Activated T-cell treated with anti-CD3 and anti-CD28 coated beads for 4 hours (primary cell): ENCODE measurements at regions not wholly inside any gene's neighbourhood (a gene's known extent, or its start where the extent isn't known, plus 50 kb on each side); places are given as distances from the start of the nearest gene placed in this dataset.

Experiments
- DNase-seq: peaks from one replicate; pipeline ENCODE4 v3.0.0-alpha.2; 2020

GRCh38 chr1:55586771-55587170 is 371.6 kb upstream of the USP24 start:
- no peak for DNase-seq

GRCh38 chr1:55585402-55585792 is 370.2 kb upstream of the USP24 start:
- no peak for DNase-seq

DNA sequence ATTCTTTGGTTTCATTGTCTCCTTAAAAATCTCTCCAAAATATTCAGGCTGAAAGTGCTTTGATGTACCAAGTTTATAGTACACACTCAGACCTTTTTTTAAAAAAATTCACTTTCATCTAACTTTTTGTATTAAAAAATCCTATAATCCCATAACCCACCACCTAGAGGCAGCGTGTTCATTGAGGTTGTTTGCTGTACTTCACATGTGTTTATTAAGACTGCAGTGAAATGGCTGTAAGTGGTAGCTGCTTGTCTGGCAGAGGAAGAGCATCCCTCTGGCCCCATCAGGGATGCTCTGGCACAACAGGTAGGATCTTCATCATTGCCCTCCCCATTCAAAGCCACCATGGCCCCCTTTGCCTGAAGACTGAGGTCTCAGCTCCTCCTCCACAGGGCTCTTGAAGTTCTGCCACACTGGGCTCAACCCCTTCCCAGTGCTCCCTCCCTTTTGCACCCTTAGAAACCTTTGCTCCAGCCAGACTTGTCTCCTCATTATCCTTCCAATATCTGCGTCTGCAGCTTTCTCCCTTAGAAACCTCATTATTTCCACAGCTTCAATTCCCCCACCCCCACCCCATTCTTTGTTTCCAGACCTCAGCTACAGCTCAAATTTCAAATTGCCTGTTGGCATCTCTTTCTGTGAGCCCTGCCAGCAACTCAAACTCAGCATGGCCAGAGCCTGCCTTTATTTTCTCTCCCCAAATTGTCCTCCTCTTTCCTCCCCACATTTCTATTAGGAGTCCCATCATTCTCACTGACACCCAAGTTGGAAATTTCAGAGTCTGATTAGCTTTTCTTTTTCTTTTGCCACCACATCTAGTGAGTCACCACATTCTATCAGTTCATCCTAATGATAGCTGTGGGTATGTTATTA is 369.6 kb upstream of the USP24 start:
- no peak for DNase-seq

DNA sequence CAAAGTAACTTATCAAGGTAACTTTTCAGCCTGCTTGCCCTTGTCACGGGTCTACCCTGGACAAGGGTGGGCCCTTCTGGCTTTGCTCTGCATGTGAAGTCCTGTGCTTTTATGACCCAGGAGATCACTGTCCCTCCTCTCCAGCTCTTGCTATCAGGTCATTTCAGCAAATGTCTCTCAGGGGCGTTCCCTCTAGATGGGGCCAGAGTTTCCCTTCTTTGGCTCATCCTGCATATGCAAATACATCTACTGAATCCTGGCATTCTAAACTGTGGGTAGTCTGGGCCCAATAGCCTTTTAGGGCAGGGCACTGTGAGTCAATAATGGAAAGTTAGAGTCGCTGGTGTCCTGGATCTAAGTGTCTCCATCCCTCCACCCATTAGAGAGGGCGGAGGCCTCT is 366.9 kb upstream of the USP24 start:
- no peak for DNase-seq

DNA sequence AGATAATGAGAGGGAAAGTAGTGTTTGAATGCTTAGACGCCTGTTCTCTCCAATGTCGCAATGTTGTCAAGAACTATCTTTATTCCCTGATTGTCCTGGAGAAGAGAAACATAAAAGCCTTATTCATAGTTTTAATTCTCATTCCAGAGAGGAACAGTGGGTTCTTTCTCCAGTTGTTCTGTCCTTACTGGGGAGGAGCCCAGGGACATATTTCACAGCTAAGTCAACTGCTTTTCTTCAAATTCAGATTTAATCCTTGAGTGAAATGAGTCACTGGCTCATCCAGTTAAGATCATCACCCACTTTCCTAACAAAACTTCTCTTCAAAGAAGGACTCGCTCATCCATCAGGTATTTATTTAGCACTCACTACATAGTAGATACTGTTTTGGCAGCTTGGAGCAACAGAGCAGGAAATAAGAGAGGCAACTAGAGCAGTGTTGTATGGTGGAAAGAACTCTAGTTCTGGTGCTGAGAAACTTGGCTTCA is 365.7 kb upstream of the USP24 start:
- DNase-seq = no peak

GRCh38 chr1:55579332-55580001 is 364.3 kb upstream of the USP24 start:
- DNase-seq = no peak

GRCh38 chr1:55578646-55579045 is 363.5 kb upstream of the USP24 start:
- no peak for DNase-seq

DNA sequence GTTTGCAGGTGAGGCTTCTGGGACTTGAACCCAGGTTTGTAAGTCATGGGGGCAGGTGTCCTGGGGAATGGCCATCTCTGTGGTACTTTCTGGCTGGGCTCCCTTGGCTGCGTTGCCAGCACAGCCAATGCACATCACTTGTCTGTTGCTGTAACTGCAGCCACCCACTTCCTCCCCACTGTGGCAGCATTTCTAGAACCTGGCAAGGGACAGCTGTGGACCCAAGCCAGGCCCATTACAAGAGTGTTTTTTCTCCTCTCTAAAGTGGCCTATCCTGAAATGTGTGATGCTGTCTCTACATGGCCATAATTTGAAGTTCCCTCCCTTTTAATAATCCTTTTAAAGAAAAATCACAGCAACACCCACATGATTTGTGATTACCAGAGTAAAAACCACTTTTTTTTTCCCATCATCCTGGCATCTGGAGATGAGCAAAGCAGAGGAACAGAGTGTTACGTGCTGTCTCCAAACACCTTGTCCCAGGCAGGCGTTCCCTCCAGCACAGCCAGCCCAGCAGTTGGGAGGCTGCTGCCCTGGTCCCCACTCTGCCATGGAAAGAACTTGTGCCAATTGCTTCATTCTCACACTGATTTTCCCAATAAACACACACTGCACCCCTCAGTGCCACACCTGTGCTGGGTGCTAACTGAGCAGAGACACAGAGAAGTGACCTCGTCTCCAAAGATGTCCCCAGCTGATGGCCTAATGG is 360.6 kb upstream of the USP24 start:
- DNase-seq = no peak

DNA sequence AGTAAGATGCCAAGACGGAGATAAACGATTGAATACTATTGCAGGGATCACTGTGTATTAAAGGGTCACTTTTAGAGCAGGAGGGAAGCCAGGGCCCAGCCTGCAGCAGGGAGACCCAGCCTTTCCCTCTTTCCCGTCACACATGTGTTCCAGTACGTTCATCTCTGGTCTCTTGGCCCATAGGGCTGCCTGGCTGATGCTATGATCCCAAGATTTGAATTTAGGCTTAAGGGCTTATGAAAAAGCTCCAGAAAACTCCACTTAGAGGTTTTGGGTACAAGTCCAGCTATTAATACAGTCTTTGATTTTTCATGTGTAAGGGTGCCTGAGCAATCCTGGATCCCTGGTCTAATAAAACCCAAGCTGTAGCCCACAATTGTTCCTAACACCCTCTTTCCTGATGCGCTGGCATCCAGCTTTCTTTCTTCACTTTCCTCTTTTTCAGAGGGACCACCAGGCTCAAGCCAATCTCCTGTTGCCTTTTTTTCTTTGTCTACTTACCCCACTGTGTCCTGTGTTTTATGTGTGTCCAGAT is 359.6 kb upstream of the USP24 start:
- DNase-seq = no peak

GRCh38 chr1:55572878-55573734 is 357.9 kb upstream of the USP24 start:
- no peak for DNase-seq

DNA sequence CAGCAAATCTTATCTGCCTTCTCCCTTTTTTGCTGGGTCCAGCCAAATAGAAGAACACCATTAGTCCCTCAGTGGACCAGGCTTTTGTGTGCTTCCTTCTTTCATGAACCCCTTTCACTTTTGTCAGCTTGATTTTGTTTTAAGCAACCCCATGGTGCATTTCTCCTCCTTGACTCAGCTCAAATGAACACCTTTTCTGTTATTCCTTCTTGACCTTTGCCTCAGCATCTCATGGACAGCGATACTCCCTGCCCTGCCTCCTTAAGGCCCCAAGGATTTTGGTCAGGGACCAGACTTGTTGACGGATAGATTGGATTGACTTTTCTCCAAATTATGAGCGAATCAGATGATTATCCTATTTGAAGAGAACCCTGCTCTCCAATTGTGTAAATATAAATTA is 356.6 kb upstream of the USP24 start:
- DNase-seq = no peak

- DNase-seq = no peak
Measured at GRCh38 chr1:55569417-55569816, 354.3 kb upstream of the USP24 start.

- DNase-seq = no peak
Measured at GRCh38 chr1:55568732-55569131, 353.6 kb upstream of the USP24 start.

DNA sequence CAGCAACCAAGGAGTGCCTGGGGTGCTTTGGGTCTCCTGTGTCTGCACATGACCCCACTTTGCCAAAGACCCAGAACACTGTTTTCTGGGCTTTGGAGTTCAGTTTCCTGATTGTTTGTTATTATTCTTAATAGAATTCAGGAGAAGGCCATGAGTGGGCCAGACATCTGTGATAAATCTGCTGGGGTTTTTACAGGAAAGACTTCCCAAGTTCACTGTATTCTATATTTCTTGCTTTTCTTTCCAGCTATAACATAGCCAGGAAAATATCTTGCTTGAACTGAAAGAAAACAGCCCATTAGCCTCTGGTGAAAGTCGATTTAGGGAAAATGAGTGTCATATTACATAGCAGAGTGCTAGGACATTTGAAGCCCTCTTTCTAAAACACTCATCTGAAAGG is 345.1 kb upstream of the USP24 start:
- DNase-seq = no peak

DNA sequence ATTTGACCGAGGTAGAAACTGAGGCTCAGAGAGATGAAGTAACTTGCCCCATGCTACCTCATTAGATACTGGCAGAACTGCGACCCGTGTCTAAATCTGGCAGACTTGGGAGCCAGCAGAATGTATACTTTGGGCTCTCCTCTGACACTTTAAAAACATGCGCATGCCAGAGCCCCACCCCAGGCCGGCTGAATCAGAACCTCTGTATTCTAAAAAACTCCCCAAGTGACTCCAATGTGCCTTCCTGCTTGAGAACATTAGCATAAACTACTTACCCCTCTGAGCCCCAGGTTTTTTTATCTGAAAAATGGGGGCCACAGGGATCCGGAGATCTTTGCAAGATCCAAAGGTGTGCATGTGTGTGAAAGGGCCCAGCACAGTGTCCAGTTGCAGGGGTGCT is 344.7 kb upstream of the USP24 start:
- DNase-seq = no peak

DNA sequence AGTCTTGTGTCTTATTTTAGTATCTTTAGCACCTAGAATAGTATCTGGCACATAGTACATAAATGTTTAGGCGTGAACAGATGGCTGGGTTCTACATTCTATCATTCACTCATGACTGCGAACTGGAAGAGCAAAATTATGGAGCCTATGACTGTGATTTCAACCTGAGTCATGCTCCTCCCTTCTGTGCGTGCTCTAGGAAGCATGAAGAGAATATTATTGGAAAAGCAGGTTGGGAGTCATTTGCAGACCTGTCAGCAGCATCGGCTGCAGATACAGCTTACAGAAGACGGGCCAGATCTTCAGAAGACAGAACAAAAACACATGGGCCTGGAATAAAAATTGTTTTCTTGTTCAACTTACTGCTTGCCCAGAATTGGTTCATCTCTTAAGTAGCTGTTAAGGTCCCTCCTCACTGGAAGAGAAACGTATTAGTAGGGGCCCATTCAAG is 344.0 kb upstream of the USP24 start:
- no peak for DNase-seq

- no peak for DNase-seq
Measured at GRCh38 chr1:55558515-55558914, 343.4 kb upstream of the USP24 start.

DNA sequence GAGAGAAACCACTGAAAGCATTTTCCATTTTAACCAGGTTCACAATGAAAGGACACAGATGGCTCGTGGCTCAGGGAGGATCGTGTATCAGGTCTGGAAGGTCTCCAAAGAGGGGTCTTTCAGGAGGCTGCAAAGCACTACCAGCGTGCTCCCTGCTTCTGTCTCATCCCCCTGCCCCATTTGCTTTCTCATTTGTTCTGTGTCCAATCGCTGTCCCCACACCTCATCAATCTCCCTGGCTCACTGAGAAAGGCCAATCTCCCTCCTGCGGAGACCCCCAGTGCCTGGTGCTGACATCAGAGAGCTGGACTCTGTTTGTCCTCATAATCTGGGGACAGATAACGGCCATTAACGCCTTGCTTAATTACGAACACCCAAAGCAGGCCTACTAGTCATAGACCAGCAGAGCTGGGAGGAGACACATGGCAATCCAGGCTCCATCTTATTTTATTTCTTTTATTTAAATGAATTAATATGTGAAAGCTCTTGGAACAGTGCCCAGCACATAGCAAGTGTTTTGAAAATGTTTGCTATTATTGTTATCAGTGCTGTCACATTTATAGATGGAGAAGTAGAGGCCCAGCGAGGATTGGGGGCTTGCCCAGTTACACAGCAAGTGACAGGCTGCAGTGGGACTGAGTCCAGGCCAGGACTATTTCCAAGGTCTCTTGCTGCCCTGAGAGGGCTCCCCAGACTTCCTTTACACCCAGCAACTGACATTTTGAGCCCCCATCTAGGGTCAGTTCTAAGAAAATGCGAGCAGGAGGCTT is 341.0 kb upstream of the USP24 start:
- no peak for DNase-seq

DNA sequence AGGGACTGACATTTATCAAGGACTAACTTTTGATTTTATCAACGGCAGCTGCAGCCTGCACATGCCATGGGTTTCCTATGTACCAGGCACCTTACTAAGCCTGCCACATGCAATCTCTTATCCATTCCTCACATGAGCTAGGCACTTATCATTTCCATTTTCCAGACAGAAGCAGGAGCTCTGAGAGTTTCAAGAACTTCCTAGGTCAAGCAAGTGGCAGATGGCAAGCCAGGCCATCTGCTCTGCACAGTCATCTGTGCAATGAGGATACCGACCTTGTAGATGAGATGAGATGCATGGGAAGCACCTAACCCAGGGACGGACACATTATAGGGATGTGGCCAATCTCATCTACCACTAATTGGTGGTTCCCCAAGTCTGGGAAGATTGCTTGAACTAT is 339.4 kb upstream of the USP24 start:
- DNase-seq = no peak

DNA sequence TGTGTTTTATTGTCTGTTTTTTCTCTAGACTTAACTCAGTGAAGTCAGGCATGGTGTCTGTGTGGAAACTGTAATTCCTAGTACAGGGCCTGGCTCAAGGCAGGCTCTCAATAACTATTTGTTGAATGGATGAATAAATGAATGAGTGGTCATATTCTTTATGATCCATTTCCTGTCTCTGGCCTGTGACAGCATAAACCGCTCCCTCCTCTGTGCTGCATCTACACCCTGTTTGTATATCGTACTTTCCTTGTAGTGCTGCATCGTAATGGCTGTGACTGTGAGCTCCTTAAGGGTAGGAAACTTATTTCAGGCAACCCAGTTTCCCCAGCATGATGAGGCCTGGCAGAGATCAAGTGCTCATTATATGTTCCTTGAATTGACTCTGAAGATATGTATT is 337.5 kb upstream of the USP24 start:
- DNase-seq = no peak

DNA sequence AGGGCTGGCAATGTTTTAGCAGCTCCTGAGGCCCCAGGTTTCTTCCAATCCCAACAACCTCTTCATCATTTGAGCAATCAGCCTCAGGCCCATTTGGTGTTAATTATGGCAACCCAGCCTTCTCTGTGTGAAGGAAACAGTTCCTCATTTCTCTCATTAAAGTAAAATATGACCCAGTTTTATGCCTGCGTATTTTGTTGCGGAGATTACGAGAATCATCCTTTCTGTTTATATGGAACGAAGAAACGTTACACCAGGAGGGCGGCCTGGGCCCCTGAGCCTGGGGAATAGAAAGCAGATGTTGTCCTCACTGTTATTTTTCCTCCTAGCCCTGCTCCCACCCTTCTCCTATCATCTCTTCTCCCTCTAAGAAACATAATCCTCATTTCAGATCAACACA is 332.2 kb upstream of the USP24 start:
- no peak for DNase-seq

DNA sequence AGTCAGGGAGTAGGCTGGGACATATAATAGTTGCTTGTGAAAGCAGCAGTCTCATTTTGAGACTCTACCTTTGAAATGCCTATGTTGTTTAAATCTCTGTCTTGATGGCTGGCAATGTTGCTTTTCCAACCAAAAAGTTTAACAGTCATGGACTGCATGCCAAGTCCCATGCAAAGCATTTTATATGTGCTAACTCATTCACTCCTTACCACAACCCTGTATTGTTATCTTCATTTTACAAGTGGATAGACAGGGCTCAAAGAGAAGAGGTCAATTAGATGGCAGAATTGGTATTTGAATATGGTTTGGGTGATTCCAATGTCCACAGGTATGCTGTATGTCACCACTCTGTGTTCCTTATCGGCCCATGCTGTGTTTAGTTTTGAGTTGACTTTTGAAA is 331.4 kb upstream of the USP24 start:
- DNase-seq = no peak
